HG03095 (cell line): ENCODE measurements at regions not wholly inside any gene's neighbourhood (a gene's known extent, or its start where the extent isn't known, plus 50 kb on each side); places are given as distances from the start of the nearest gene placed in this dataset.

Experiments
- ATAC-seq: cut with Tn5 transposase; IDR thresholded peaks from one replicate; pipeline ENCODE4 v1.9.1; 2021; ENCODE audit warnings: moderate library complexity; ENCODE audit not compliant: unreplicated experiment

DNA sequence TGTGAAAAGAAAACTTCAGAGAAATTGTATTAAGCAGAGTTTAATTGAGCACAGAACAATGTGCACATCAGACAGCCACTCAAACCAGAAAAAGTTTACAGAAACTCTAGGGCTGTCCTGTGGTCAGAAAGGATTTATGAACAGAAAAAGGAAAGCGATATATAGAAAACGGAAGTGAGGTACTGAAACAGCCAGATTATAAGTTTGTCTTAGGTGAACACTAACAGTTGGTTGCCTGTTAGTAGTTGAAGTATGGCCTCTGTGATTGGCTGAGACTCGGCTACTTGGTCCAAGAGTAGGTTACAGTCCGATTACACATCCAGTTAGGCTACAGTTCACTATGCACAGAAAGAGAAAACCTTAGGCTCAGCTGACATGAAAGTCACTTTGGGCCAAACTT is 1232.5 kb upstream of the RAG2 start:
- ATAC-seq: no peak

DNA sequence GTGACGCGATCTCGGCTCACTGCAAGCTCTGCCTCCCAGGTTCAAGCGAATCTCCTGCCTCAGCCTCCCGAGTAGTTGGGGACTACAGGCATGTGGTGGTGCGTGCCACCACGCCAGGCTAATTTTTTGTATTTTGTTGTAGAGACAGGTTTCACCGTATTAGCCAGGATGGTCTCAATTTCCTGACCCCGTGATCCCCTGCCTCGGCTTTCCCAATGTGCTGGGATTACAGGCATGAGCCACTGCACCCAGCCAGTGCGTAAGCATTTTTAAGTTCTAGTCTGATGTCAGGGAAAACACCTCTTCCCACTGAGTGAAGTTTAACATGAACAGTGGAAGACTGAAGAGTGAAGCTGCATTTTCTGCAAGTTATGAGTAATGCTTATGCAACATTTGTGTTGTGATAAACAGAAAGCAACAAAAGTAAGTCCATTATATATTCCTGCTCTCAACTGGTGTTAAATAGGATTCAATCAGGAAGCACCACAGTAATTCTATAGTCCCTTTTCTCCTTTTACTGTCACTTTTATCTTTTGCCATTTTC is 1219.8 kb upstream of the RAG2 start:
- ATAC-seq: no peak

DNA sequence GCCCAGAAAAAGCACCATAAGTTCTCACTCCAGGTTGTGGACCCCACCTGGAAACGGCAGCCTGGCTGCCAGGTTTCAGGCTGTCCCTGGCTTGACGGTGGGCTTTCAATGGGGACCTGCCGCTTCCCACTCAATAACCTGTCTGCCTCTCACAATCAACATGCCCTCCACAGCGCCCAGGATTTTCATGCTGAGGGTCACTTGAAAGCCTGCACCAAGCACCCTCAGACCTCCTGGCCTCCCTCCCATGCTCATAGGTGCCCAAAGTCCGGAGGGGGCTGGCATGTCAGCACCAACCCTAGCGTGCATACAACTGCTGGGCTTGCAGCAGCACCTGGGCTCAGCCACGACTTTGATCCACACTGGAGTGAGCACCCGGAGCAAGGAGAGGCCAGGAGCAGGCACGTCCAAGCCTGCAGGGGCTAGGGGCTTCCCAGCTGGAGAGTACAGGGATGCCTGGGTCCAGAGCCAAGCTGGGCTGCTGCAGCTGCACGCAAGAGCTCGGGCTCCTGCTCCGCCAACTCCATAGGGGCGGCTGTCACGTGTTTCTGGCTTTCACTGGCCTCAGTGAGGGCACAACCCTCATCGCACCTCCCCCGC is 1214.3 kb upstream of the RAG2 start:
- no peak for ATAC-seq

DNA sequence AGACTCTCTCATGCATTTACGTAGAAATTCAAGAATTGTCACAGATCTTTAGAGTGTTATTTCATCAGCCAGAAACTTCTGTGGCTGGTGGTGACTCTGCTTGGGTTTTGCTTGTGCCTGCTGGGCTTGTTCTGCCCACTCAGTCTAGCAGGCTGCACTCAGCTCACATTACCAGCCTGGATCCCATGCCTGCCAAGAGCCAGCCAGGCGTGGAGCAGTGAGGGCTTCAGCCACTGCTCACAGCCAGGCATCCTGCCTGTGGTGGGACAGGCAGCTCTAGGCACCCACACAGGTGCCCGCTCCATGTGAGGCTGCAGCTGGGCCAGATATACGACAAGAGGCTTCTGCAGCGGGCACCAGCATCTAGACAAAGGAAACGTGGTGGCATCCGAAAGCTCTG is 1213.3 kb upstream of the RAG2 start:
- no peak for ATAC-seq

DNA sequence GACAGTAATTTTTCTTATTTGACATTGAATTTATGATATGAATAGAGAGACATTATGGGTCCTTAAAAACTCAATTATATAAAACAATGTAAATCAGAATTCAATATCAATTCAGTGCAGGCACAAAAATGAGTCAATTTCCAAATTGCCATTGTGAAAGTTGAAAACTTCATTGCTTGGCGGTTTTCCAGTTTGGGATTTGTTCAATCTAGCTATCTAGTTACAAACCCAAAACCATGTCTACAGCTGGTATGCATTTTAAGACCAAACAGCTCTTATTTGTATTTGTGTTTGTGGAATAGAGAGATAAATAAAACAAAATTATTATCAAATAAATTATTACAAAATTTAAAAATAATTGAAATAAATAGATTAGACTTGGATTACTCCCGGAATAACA is 1206.6 kb upstream of the RAG2 start:
- no peak for ATAC-seq

DNA sequence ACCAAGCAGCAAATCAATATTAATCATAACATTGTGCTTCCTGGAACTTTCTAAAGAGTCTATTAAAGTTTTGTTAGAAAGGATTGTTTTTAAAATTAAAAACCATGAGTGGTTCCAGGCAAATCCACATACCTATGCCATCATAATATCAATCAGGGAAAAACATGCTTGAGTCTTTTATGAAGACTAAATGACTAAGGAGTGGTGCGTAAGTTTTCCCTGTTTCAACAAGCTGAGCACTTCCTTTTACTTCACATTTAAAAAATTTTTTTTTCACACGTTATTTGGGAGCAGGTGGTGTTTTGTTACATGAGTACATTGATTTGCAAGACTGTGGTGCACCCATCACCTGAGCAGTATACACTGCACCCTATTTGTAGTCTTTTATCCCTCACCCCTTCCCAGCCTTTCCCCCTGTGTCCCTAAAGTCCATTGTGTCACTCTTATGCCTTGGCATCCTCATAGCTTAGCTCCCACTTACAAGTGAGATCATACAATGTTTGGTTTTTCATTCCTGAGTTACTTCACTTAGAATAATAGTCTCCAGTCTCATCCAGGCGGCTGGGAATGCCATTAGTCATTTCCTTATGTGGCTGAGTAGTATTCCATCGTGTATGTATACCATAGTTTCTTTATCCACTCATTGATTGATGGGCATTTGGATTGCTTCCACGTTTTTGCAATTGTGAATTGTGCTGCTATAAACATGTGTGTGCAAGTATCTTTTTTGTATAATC is 1190.3 kb upstream of the RAG2 start:
- ATAC-seq: no peak

DNA sequence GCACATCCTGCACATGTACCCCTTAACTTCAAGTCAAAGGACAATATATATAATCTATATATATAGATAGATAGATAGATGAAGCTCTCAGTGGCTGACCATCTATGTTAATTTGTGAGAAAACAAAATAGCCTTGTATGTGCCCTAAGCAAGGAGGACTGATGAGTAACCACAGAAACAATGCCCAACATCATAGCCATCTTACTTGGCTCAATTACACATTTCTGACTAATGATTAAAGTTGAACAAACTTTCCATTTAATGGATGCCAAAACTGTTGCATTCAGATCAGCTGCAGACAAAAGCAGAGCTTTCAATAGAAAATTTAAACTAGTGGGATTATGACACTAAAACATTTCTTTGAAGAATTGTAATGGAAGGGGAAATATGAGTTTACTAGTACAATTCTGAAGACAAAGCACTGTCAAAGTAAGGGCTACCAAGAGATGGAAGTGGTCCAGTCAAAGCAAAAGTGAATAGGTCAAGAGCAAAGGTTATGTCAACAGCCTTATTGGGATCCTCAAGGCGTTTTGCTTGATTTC is 1188.2 kb upstream of the RAG2 start:
- no peak for ATAC-seq

DNA sequence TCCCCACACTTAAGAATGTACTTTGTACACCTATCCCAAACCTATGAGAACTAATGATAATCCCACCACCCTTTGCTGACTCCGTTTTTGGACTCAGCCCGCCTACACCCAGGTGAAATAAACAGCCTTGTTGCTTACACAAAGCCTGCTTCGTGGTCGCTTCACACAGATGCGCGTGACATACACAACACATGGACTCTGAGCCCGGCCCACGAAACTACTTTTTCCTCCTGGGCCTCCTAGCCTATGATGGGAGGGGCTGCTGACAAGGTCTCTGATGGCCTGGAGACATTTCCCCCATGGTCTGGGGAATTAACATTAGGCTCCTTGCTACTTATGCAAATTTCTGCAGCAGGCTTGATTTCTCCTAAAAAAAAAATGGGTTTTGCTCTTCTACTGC is 1176.4 kb upstream of the RAG2 start:
- ATAC-seq: no peak

DNA sequence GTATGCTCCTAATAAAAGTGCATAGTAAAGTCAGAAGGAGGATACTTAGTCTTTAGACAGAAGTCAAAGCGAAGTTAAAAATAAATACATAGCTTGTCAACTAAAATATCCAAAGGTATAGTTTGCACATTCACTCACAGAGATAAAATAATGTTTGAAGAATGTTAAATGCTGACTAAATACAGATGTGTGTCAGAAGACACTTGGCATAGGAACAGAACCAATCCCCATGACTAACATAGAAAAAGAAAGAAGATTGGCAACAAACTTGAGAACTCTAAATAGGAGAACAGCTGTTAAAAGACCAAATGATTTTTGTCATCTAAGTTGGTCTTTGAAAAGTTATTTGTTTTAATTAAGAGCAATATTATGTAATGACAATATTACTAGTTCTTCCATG is 1172.1 kb upstream of the RAG2 start:
- ATAC-seq: no peak

DNA sequence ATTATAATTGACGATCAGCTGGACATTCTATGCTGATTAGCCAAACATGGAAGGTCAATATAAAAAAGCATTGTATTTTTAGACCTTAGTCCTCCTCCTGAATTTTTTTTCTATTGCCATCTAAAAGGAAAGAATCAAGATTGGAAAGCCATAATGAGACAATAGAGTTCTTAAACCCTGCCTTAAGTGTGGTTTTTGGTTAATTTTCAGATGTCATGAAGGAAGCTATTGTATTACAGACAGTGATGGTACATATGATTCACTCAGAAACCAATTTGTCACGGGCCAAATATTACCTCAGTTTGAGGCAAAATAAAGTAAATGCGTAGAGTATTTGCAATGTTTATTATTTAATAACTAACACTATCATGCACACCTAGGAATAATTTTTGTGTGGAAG is 1164.0 kb upstream of the RAG2 start:
- ATAC-seq: no peak

DNA sequence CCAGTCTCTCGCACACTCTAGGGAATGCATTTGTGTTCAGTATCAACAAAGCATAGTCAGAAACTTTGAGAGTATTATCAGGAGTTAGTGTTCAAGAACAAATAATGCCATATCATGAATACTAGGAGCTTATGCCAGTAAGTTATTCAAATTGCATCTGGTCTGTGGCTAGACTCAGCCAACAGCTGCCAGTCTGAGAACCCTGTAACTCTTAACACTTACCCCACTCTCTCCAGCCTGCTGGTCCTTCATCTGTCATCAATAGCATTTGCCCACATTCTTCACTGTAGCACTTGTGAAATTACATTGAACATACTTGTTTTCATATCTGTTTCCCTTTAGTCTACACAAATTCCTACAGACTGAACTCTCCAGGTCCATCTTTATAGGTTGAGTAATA is 1157.5 kb upstream of the RAG2 start:
- no peak for ATAC-seq

DNA sequence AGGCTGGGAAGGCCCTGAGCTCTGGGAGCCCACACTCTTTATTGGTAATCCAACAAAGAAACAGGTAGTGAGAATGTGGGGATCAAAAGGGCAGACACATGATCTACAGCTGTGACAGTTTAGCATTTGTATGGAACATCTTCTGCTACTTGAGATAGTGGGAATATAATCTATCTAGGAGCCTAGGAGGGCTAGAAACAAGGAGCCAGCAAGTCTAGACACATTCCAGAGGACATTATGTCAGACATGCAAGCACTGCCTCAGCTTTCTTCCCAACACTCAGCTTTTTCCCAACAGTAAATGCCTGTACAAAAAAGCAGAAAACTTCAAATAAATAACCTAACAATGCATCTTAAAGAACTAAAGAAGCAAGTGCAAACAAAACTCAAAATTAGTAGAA is 1150.6 kb upstream of the RAG2 start:
- ATAC-seq: no peak

DNA sequence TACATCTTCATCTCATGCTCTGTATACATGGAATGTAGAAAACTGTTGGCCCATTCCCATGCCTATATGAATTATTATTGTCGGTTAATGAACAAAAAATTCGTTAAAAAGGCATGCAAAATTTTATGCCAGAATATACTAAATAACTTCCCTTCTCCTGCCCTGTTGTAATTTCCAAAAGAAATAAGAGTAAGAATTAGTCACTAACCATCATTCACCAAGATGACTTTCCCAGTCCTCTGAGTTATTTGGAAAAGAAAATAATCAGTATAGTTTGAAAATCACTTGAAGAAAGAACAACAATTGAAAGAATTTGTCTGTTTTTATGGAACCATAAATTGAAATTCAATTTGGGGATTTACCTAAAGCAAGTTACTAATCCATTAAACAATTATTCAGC is 1149.1 kb upstream of the RAG2 start:
- ATAC-seq: no peak

DNA sequence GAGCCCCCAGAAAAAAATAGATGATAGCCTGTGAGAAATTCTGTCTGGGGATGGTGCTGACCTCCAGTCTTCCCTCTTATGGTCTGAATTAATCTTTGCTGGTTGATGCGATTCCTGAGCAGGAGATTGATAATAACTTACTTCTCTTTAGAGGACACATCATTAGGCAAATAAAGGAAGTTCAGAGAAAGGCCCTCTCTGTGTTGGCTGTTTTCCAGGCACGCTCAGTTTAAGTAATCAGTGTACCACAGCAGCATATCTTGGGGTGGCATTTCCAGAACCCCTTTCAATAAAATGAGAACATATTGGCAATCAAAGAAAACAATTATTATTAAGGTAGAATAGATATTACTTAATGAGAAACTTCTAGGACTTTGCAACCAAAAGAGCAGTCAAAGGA is 1129.3 kb upstream of the RAG2 start:
- ATAC-seq: no peak

DNA sequence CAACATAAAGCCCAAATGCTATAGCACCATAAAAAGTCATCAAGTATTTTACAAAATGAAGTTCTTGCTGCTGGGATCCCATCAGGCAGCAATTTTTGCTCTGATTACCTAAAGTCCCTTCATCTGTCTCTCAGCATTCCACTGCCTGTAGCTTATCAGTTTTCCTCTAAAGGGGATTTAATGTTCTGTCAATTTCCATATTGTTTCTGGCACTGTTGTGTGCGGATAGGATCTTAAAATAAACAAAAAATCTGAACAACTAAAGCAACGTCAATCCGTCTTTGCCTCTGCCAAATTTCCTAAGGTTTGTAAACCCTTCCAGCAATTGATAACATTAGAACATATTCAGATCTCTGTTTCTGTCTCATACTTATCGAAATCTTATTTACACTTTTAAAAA is 1126.3 kb upstream of the RAG2 start:
- no peak for ATAC-seq

DNA sequence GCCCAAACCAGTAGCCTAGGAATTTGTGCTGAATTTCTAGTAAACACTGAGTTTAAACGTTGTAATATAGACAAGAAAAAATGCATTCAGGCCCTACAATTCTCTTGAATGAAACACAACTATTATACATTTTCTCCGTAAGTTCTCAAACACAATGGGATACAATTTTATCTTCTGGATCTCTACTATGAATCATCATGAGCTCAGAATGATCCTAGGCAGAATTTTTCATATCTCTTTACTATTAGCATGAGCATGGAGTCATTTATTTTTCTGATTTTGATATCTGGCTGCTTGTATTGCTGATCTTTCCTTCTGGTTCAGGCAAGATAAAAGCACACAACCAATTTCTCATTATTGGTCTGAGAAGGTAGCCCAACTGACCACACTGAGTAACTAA is 1123.4 kb upstream of the RAG2 start:
- ATAC-seq: no peak

DNA sequence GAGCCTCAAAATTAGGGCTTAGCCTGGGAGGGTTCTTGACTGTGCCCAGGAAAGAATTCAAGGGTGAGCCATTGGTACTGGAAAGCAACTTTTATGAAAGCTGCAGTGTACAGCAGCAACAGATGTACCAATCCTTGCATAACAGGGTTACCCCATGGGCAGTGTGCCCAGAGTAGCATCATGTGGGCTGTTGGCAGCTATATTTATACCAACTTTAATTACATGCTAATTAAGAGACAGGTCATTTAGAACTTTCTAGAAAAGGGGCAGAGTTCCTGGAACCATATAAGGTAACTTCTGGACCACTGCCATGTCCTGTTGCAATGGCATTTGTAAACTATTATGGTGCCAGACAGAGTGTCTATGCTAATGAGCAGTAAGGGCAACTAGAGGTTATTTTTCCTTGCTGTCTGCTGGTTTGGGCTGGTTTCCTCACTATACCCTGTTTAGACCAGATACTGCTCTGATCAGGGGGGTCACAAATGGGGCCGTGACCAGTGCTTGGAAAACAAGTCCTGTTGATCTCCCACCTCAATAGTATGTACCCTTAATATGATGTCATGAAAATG is 1120.5 kb upstream of the RAG2 start:
- ATAC-seq: no peak

DNA sequence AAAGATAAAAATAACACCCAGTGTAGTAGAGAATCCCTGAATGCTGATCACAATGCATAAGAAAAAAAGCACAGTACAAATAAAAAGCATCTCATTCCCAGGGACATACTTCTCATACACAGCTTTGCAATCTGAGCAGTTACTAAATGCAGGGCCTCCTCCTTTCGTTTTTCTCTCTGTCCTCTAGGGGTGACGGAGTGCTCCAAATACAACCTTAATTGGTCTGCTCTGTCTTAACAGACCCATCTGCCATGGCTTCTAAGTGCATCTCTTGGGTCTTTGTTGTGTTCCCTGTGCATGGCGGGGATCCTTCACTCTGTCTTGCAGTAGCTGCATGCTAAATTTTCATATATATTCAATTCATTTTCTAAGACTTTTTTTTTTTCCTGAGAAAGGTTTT is 1114.2 kb upstream of the RAG2 start:
- no peak for ATAC-seq

DNA sequence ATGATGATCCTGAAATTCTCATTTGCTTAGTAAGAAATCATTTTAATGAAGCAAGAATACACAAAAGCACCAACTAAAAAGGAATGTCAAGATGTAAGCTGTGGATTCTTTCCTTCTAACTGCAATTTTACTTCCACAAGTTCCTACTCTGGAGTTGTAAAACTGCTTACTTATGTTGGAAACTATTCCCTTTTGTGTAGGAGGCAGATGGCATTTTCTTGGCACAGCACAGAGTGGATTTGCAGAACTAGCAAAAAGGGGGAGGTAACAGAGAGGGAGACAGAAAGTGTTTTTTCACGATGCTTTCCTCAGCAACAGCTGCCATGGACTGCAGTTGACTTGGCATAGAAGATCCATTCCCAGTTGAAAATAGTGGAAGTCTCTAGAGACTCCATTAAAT is 1112.0 kb upstream of the RAG2 start:
- no peak for ATAC-seq

DNA sequence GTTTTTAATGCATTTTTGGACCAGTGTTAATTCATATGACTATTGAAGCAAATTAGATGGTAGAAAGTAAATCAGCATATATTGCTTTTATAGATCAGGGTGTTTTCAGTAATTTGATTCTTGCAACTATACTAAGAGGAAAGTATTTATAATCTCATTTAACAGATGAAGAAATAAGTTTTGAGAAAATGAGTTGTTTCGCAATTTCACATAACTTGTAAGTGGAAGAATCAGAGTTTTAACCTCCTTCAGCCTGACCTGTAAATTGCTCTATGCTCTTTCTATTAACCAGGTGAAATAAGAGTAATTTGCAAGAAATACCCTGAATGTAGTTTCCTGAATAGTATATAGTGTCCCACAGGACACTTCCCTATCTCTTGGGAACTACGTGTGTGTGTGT is 1106.8 kb upstream of the RAG2 start:
- no peak for ATAC-seq

DNA sequence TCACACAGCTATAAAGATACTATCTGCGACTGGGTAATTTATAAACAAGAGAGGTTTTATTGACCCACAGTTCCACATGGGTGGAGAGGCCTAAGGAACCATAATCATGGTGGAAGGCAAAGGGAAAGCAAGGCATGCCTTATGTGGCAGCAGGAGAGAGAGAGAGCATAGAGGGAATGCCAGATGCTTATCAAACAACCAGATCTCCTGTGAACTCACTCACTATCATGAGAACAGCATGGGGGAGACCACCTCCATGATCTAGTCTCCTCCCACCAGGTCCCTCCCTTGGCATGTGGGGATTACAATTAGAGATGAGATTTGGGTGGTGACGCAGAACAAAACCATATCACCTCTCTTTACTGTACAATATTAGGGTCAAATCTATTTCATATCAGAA is 1101.6 kb upstream of the RAG2 start:
- ATAC-seq: no peak

DNA sequence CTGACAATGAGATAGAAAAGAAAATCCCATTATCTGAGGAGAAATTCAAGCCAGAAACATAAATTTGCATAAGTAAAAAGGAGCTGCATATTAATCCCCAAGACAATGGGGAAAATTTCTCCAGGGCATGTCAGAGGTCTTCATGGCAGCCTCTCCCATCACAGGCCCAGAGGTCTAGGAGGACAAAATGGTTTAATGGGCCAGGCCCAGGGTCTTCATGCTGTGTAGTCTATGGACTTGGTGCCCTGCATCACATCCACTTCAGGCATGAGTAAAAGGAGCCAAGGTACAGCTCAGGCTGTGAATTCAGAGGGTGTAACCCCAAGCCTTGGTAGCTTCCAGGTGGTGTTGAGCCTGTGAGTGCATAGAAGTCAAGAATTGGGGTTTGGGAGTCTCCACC is 1097.2 kb upstream of the RAG2 start:
- ATAC-seq: no peak
